ENCODE measurements at regions not wholly inside any gene's neighbourhood (a gene's known extent, or its start where the extent isn't known, plus 50 kb on each side); places are given as distances from the start of the nearest gene placed in this dataset.

- Histone ChIP-seq H3K79me2 (ENCODE audit: control insufficient read depth, insufficient read depth, low read length) (no peaks in the 10 kb centered on the region), H4K20me1 (ENCODE audit: control insufficient read depth, insufficient read depth, low read length, poor library complexity, severe bottlenecking) (no peaks in the 10 kb centered on the region), H3K36me3 (replicated peaks in 1 of 2; ENCODE audit: control extremely low read depth in 1 of 2, control insufficient read depth in 1 of 2, extremely low read depth in 1 of 2, insufficient read depth in 2 of 2, low read length in 1 of 2) (no peaks in the 10 kb centered on the region), H3K9me3 (ENCODE audit: control extremely low read depth in 1 of 3, control insufficient read depth in 2 of 3, insufficient read depth in 1 of 3, low read length in 2 of 3) (peaks cover 0 to 3% (median 0%) of the 10 kb centered on the region in 3 donors), H2AFZ (ENCODE audit: insufficient read depth, low read depth, low read length, poor library complexity, severe bottlenecking) (no peak overlapping the region), H3K9ac (ENCODE audit: low read length) (no peak overlapping the region), H3K4me3 (ENCODE audit: control extremely low read depth in 1 of 5, extremely low read depth in 1 of 5, insufficient read depth in 1 of 5, low read depth in 2 of 5, low read length in 4 of 5) (no peak overlapping the region), H3K4me2 (replicated peaks; ENCODE audit: low read depth, low read length, poor library complexity, severe bottlenecking) (no peak overlapping the region), H3K4me1 (ENCODE audit: control insufficient read depth in 2 of 2, insufficient read depth in 2 of 2, low read length in 2 of 2) (no peaks in the 10 kb centered on the region), H3K27me3 (replicated peaks in 1 of 4; ENCODE audit: control extremely low read depth in 1 of 4, control insufficient read depth in 3 of 4, insufficient read depth in 4 of 4, low read length in 3 of 4) (no peaks in the 10 kb centered on the region), H3K27ac (ENCODE audit: low read length in 2 of 2) (no peak overlapping the region)
- no peaks in the 10 kb centered on the region for H3K27me3 Mint-ChIP-seq
- H3K4me3 Mint-ChIP-seq = no peak overlapping the region
- intact Hi-C loops (cut with micrococcal nuclease) = no loop called here
- CTCF ChIA-PET = no interaction called here
- no peak overlapping the region for H3K27ac Mint-ChIP-seq
- H3K9me3 Mint-ChIP-seq (ENCODE audit: insufficient read depth) = peaks cover 7% of the 10 kb centered on the region
- POLR2A ChIA-PET = no interaction called here
- TF ChIP-seq CTCF (IDR thresholded peaks at IDR 0.05) (no peak), EZH2 (IDR thresholded peaks at IDR 0.05; ENCODE audit: borderline replicate concordance, insufficient read depth, low read depth, low read length, poor library complexity, severe bottlenecking) (no peak)
- H3K4me1 Mint-ChIP-seq = no peaks in the 10 kb centered on the region
- DNase-seq (no peak), ATAC-seq (ENCODE audit: low read depth) (no peak)
- no CpG with 5 or more reads among the region's 2 CpGs for WGBS (ENCODE audit: insufficient coverage)
Measured at GRCh38 chr20:7232796-7233195, 465.3 kb downstream of the BMP2 start.

GRCh38 chr20:7237251-7237650, 469.8 kb downstream of the BMP2 start:
- ChIA-PET CTCF (no interaction called here), POLR2A (no interaction called here)
- Histone ChIP-seq H2AFZ (ENCODE audit: insufficient read depth, low read depth, low read length, poor library complexity, severe bottlenecking) (no peak overlapping the region), H3K79me2 (ENCODE audit: control insufficient read depth, insufficient read depth, low read length) (no peaks in the 10 kb centered on the region), H3K9me3 (ENCODE audit: control extremely low read depth in 1 of 3, control insufficient read depth in 2 of 3, insufficient read depth in 1 of 3, low read length in 2 of 3) (peaks cover 0 to 3% (median 0%) of the 10 kb centered on the region in 3 donors), H3K36me3 (replicated peaks in 1 of 2; ENCODE audit: control extremely low read depth in 1 of 2, control insufficient read depth in 1 of 2, extremely low read depth in 1 of 2, insufficient read depth in 2 of 2, low read length in 1 of 2) (no peaks in the 10 kb centered on the region), H3K4me3 (ENCODE audit: control extremely low read depth in 1 of 5, extremely low read depth in 1 of 5, insufficient read depth in 1 of 5, low read depth in 2 of 5, low read length in 4 of 5) (no peak overlapping the region), H3K27ac (ENCODE audit: low read length in 2 of 2) (no peak overlapping the region), H4K20me1 (ENCODE audit: control insufficient read depth, insufficient read depth, low read length, poor library complexity, severe bottlenecking) (no peaks in the 10 kb centered on the region), H3K4me1 (ENCODE audit: control insufficient read depth in 2 of 2, insufficient read depth in 2 of 2, low read length in 2 of 2) (no peaks in the 10 kb centered on the region), H3K27me3 (replicated peaks in 1 of 4; ENCODE audit: control extremely low read depth in 1 of 4, control insufficient read depth in 3 of 4, insufficient read depth in 4 of 4, low read length in 3 of 4) (no peaks in the 10 kb centered on the region), H3K9ac (ENCODE audit: low read length) (no peak overlapping the region), H3K4me2 (replicated peaks; ENCODE audit: low read depth, low read length, poor library complexity, severe bottlenecking) (no peak overlapping the region)
- TF ChIP-seq EZH2 (IDR thresholded peaks at IDR 0.05; ENCODE audit: borderline replicate concordance, insufficient read depth, low read depth, low read length, poor library complexity, severe bottlenecking) (no peak), CTCF (IDR thresholded peaks at IDR 0.05) (no peak)
- no peak for DNase-seq
- intact Hi-C loops (cut with micrococcal nuclease) = no loop called here
- H3K9me3 Mint-ChIP-seq (ENCODE audit: insufficient read depth) = peaks cover 7% of the 10 kb centered on the region
- H3K4me3 Mint-ChIP-seq = no peak overlapping the region
- no peaks in the 10 kb centered on the region for H3K27me3 Mint-ChIP-seq
- no peak overlapping the region for H3K27ac Mint-ChIP-seq
- WGBS (ENCODE audit: insufficient coverage) = no CpG with 5 or more reads among the region's 1 CpG
- H3K4me1 Mint-ChIP-seq = no peaks in the 10 kb centered on the region
- ATAC-seq (ENCODE audit: low read depth) = no peak

All from B cell (primary cell).